HG03097 (cell line): ENCODE measurements at regions not wholly inside any gene's neighbourhood (a gene's known extent, or its start where the extent isn't known, plus 50 kb on each side); places are given as distances from the start of the nearest gene placed in this dataset.
"Not testable (repeated sequence)": the region's sequence is repeated elsewhere in the genome, so short reads cannot be mapped to it uniquely, and the experiment has no call there.

ENCODE experiments used
- ATAC-seq: cut with Tn5 transposase; IDR thresholded peaks from one replicate; pipeline ENCODE4 v1.9.1; 2021; ENCODE audit not compliant: unreplicated experiment, low FRiP score

DNA sequence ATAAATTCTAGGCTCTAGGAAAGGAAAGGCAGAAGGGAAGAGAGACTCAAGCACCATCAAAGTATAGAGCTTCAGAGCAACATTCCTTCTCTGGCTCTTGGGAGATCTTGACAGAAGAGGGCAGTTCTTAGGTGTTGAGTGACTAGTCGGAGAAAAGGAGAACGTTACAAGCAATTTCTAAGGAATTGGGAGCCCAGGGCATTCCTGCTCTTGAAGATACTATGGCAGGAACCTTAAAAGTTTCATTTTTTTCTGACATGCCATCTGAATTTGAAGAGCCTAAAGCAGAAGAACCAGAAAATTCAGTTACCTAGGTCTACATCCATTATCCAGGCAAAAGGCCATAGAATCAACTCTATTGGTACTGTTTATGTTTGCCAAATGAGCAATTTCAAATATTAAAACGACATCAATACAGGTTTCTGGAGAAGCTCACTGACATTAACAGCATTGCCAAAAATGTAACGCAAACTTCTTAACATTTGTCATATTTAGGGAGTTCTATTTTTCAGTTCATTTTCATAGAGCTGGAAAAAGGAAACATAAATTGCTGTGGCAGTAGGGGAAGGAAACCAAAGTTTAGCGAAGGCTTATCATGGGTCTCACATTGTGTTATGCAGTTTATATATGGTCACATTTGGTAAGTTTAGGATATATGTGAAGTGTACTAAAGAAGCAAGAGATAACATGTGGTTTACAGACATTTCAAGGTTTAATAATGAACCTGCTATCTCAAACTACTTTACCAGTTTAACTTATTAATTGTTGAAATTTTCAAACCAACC is 210.1 kb upstream of the NRIP1 start:
- no peak for ATAC-seq

DNA sequence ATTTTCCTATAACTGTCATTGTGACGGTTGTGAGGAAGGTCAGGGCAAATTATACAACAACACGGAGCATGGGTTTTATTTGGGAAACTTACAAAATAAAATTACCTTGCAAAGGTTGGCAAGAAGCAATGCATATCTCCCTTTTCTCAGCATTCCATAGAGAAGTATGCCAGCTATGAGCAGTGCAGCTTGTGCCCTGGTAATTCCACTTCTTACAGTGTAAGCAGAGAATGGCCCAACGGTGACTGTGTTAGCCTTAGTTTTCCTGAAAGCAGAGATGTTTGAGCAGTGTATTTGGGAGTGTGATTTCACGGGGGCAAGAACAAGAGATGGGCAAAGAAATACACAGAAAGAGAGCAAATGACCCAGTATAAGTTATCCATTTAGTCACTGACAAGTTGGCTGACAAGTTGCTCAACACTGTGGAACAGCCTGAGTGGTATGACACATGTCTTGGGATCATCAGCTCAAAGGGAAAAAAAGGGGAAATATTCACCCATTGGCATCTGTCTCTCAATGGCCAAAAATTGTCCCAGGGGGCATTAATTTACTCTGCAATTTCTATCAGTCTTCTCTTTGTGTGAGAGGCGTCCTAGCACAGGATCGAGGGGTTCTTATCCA is 210.9 kb upstream of the NRIP1 start:
- no peak for ATAC-seq

DNA sequence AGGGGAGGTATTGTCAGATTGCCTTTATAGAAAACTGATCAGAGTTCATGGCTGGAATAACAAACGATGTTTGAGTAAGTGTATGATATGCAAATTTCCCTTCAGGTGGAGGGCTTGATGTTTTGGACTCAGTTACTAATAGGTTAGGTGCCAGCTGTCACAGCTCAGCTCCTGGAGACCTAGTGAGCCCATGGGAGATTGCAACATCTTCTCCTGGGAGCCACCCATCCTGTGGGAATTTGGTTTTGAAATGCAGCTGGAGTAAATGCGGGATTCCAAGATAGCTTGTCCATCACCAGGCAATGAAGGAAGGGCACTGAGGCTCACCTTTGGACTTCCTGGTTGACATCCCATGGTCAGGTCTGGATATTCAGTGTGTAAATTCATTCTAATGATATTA is 211.4 kb upstream of the NRIP1 start:
- no peak for ATAC-seq

DNA sequence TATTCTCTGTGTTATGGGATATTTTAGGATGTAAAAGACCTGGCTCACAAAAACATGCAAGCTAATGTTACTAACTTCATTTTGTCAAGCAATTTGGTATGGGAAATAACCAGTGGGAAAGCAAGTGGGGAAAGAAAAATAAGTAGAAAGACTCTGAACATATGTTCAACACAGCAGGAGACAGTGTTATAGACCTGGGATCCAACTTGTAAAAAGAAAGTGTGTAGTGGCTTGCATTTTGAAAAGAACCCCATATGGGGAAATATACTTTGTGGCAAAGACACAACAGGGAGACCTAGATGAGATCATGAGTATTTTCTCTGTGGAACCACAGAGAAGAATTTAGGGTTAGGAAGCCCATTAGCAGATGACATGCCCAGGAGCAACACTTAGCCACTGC is 212.7 kb upstream of the NRIP1 start:
- no peak for ATAC-seq

DNA sequence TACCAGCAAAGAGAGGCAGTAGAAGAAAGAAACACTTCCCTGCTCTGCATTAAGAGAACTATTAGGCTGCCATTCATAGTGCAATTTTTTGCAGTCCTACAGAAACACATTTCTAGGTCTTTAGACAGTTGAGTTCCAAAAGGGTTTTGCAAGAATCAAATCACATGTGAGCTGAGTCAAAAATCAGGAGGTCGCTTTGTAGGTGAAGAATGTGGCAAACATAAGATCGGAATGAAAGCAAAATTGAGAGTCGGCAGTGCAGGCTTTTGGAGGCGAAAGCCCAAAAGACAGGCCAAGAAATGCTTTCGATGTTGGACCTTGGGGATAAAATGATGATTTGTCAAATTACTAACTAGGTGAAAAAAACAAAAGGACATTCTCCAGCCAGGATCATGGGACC is 213.5 kb upstream of the NRIP1 start:
- no peak for ATAC-seq

DNA sequence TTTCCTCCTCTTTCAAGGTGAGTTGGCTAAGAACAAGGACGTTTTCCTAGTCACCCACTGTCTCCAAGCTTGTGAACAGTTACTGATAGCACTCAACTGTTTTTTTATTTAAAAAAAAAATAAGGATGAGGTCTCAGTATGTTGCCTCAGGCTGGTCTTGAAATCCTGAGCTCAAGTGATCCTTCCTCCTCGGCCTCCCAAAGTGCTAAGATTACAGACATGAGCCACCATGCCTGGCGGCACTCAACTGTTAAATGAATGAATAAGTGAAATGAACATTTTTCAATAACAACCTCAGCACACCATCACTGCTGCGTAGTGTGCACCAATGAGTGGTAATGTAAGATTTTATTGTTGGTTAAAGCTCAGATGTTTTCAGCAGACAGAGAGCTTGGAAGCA is 214.1 kb upstream of the NRIP1 start:
- no peak for ATAC-seq

DNA sequence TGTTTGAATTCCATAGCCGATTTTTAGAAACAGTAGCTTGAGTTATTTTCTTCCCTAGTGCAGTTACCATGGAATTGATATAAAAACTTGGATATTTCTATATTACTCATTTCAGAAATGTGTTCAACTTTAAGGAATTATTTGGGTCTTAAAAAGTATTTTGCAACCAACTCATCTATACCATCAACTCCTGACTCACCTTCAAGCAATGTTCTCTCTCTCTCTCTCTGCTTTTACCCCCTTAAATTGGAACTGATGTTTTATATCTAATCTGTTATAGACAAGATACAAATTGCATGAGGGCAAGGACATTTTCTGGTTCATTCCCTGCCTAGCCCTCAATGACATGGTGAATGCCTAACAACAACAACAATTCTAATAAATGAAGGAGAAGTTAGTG is 214.7 kb upstream of the NRIP1 start:
- ATAC-seq: no peak

DNA sequence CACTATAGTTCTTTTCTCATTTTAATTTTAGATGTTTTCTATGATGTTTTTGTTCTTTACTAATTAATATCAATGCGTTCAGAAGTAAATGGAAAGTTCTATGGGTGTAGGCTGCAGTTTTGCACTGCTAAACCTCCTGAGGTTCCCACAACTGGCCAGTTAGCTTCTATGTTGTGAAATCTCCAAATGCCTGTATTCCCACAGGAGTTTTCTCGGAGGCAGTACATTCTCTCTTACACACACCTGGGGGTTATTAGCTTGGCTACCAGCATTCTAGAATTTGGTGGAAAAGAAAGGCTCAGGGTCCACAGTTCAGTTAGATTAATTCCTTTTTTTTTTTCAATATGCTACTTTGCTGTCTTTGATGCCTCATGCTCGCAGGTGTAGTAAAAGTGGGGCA is 216.9 kb upstream of the NRIP1 start:
- no peak for ATAC-seq

DNA sequence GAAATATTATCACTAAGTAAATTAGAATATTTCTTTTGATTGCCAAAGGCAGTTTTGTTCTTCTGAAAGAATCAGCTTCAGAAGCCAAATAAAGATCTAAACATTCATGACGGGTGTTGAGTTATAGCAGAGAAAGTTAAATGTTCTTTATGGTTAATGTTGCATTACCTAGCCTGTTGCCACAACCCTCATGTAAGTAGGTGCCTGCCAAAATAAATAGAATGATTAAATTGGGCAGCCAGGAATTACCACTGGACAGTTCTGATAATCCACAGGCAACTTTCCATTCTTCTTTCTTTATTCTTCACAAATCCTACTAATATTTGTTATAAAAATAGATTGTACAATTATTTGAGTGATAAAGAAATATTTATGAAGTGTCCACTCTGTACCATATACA is 217.9 kb upstream of the NRIP1 start:
- ATAC-seq: no peak

DNA sequence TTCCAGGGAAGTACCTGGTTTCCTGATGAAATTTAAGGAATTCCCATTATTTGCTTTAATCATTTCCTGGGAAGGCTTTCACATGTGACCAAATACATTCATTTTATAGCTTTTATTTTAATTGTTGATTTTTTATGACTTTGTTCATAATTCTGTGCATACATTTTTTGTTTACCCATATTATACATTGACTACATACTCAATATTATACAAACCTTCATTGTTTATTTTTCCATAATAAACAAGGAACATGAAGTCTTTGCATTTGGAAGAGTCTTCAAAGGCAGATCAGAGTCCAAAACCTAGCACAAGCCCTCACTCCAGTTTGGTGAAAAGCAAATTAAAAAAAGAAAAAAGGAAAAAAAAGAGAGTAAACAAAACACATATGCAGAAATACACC is 218.3 kb upstream of the NRIP1 start:
- no peak for ATAC-seq

DNA sequence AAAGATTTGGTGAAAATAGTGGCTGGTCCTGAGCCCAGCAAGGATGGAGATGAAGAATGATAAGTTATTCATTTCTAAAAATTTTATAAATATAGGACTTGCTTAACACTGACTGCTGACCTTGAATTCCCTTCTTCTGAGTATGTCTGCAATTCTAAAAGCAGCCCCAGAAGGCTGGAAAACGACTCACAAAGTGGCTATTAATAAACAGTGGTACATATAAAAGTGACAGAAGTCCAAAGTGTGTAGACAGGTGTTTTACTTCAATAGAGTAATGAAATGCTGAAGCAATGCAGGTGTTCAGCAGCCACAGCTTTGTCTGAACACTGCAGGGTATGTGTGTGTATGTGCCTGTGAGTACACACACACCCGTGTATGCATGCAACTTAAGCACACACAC is 219.0 kb upstream of the NRIP1 start:
- ATAC-seq: no peak

DNA sequence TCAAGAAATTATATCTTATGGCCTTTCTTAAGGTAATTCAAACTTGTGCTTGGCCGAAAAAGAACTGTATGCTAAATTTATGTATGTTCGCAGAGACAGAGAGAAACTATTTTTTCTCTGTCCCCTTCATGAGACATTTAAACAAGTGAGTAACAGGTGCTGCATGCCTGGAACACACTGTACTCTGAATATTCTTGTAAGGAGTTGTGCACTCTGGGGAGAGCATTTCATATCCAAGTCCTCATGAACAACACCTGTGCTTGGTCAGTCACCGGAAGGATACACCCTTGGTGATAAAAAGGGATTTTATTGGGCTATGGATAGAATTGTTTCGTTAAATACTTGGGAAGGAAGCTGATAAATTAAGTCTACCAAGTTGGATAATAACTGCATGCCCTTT is 220.8 kb upstream of the NRIP1 start:
- ATAC-seq: no peak

DNA sequence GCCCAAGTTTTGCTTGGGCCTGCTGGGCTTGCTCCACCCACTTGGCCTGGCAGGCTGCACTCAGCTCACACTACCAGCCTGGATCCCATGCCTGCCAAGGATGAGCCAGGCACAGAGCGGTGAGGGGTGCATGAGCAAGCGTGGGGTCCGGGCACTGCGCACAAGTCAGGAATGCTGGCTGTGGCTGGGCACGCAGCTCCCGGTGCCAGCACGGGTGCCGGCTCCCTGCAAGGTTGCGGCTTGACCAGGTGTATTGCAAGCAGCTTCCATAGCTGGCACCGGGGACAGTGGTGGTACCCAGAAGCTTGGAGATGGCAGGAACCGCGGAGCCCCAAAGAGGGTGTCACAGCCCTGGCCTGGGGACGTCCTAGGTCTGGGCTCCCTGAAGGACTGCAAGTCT is 224.4 kb upstream of the NRIP1 start:
- no peak for ATAC-seq

DNA sequence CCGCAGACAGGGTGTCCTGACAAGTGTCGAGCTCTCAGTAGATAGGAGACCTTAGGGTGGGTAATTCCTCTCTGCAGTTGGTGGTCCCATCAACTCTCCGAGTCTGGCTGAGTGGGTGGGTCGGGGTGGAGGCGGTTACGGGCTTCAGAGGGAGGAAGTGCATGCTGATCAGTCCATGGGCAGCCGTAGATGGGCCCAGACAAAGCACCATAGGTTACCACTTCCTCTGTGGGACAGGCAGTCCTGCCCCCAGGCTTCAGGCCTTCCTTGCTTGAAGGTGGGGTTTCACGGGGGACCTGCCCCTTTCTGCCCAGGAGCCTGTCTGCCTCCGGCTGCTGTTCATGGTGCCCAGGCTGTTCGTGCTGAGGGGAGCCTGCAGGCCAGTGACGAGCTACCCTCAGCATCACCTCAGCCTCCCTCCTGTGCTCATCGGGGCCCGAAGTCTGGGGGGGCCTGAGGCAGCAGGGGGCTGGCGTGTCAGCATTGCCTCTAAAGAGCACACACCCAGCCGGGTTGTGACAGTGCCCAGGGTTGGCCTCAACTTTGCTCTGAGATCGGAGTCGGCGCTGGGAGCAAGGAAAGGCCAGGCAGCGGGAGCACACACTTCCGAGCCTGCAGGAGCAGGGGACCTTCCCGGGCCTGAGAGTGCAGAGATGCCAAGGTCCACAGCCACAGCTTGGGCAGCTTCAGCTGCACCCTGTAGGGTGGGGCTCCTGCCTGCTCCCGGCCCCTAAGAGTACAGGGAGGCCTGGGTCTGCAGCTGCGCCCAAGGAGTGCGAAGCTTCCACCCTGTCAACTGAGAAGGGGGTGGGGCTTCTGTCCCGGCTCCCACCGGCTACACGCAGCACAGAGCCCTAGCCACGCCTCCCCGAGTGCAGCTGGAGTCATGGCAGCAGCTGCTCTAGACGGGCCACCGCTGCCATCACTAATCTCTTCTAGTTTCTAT is 225.4 kb upstream of the NRIP1 start:
- ATAC-seq: no peak

DNA sequence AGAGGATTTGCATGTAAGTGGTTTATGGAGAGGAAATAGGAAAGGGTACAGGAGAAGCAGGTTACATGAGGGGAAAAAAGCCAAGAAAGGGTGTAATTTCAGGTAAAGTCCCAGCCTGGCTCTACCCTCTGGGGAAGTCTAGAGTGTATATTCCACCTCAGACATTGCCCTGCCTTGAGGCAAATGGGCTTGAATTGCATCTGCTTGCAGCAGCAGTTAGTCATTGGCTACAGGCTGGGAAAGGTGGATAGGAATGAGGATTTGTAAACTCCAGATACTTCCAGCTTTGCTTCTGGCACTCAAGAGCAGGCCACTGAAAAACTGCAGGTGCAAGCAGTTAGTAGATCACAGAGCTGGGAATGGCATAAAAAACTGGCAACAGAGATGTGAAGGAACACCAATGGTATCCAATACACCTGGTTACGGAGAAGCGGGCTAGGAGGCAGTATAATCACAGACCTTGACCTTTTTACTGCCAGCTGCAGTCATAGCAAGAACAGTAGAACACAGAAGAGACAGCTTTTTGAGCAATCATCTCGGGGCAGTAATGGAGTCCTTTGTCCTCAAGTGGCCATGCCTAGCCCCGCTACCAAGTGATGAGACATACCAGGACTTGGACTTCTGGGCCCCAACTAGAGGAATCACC is 226.9 kb upstream of the NRIP1 start:
- no peak for ATAC-seq

DNA sequence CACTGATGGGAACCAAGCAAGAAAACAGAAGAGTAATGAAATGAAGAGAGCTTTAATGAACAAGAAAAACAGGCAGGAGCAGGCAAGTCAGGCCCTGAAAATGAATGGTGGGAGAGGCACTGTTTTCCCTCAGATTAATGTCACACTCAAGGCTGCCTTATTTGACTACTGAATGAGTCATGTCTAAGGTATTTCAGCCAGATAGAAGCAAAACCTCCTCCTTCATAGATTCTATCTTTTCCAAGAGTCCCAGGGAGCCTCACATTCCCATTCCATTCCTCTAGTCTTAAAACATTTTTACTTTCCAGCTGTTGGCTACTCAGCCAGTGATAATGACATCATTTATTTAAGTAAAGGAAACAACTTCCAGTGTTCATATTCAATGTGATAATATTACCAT is 228.4 kb upstream of the NRIP1 start:
- no peak for ATAC-seq

DNA sequence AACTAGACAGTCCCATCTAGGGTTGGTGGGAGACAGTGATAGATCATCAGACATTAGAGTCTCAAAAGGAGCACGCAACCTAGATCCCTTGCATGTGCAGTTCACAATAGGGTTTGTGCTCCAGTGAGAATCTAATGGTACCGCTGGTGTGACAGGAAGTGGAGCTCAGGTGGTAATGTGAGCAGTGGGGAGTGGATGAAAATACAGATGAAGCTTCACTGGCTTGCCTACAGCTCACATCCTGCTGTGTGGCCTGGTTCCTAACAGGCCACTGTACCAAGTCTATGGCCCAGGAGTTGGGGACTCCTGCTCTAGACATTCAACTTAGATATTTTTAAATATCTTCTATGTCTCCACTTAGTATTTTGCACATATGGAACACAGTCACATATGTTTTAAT is 231.1 kb upstream of the NRIP1 start:
- no peak for ATAC-seq

DNA sequence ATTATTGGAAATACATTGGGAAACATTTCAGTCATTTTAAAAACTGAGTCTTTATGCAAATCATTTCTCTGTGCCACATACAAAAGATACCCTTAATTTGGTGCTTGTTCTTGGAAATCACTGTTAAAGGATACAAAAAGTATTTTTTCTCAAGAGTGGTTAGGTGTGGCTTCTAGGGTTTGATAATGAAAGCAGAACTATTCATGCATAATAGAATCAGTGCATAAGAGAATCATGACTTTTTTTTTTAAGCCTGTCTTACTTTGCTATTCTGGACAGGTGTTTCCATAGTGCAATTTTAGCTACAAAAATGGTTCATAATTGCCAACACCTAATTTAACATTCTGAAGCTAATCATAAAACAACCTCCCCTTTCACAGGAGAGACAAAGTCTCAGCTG is 233.0 kb upstream of the NRIP1 start:
- ATAC-seq: no peak

DNA sequence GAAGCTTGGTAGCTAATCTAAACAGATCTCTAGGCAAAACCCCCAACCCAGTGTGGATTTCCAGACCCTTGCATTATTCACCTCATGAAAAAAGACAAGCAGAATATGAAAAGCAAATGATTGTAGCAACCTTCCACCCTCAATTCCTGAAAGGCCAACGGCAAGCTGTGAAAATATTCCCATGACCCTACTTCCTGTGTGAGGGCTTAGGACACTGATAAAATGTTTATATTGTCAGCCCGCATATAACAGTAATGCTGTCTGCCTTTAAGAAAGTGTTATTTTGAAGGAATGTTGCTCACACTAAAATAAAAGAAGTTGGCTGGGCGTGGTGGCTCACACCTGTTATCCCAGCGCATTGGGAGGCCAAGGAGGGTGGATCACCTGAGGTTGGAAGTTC is 233.5 kb upstream of the NRIP1 start:
- ATAC-seq: no peak

DNA sequence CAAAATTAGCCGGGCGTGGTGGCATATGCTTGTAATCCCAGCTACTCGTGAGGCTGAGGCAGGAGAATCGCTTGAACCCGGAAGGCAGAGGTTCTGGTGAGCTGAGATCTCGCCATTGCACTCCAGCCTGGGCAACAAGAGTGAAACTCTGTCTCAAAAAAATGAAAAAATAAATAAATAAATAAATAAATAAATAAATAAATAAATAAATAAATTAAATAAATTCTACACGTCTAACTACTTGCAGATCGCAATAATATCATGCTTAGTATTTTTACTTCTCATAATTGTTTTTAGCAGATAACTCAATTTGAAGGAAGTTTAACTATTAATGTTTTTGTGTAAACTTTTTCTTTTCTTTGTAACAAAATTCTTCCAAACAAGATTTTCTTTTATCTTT is 234.0 kb upstream of the NRIP1 start:
- ATAC-seq: not testable (repeated sequence)

DNA sequence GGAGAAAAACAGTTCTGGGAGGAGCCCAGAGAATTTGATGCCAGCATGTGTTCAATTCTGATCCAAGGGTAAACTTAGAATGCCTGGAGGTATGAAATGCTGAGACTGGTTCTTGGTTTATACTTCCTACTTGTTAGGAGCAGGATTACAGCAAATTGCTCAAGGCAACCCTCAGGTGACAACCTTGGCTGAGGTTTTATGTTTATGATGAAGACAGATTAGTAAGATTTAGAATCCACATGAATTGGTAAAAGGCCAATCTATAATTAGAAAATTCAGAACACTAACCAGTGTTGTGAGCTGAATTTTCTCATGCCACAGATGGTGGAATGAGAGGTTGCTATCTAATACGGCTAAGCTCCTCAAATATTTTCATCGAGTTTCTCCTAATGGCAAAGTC is 235.3 kb upstream of the NRIP1 start:
- ATAC-seq: no peak
